SKM-1 treated with dmso at 0.1 percent for 144 hours (cell line): ENCODE measurements at regions not wholly inside any gene's neighbourhood (a gene's known extent, or its start where the extent isn't known, plus 50 kb on each side); places are given as distances from the start of the nearest gene placed in this dataset.

Experiments
- DNase-seq: peaks from one replicate; lab custom pipeline; 2025; ENCODE audit not compliant: unreplicated experiment; lab: John Stamatoyannopoulos, UW

GRCh38 chr21:27139526-27139925 lies 172.6 kb upstream of the ADAMTS5 start:
- no peak for DNase-seq

GRCh38 chr21:27134516-27134915 lies 167.6 kb upstream of the ADAMTS5 start:
- no peak for DNase-seq

GRCh38 chr21:27132266-27132665 lies 165.4 kb upstream of the ADAMTS5 start:
- DNase-seq, result no peak

- no peak for DNase-seq
Observed at GRCh38 chr21:27130154-27130553, 163.3 kb upstream of the ADAMTS5 start.

DNA sequence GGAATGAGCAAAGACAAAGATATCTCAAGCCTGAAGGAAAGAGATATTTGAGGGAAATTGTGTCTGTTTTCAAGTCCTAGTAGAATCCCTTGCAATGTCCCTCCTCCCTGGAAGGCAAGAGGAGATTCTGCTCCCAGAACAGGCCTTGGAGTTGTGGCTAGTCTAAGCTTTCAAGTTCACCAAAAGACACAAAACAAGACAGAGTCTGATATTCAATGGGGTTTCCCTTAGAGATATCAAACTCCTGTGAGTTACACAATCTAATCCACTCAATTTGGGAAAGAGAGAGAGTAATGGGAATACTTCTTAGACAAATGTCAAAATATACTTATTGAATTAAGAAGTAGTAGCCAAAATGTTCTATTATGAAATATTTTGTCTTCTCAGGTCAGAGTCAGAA lies 162.8 kb upstream of the ADAMTS5 start:
- no peak for DNase-seq

- DNase-seq, result no peak
Observed at GRCh38 chr21:27129215-27129614, 162.3 kb upstream of the ADAMTS5 start.

- DNase-seq, result no peak
Observed at GRCh38 chr21:27126140-27126539, 159.3 kb upstream of the ADAMTS5 start.

GRCh38 chr21:27122686-27123085 lies 155.8 kb upstream of the ADAMTS5 start:
- DNase-seq, result no peak

GRCh38 chr21:27114111-27114510 lies 147.2 kb upstream of the ADAMTS5 start:
- no peak for DNase-seq

GRCh38 chr21:27112186-27112585 lies 145.3 kb upstream of the ADAMTS5 start:
- DNase-seq, result no peak

DNA sequence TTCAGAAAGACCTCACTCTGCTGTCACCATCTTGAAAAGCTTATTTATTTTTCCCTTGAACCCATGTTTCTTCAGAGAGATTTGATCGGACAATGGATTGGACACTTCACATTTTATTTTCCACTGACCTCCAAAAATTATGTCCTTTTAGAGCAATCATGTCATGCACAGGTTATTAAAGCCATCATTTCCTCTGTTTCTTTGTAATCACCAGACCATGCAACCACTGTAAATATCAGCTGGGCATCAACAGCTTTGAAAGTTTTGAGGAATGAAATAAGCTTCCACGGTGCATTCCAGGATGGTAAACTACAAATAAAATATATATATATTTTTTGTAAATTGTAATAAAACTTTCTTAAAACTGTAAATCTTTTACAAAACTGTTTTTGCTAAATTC lies 144.1 kb upstream of the ADAMTS5 start:
- DNase-seq, result no peak

GRCh38 chr21:27108701-27109100 lies 141.8 kb upstream of the ADAMTS5 start:
- no peak for DNase-seq

DNA sequence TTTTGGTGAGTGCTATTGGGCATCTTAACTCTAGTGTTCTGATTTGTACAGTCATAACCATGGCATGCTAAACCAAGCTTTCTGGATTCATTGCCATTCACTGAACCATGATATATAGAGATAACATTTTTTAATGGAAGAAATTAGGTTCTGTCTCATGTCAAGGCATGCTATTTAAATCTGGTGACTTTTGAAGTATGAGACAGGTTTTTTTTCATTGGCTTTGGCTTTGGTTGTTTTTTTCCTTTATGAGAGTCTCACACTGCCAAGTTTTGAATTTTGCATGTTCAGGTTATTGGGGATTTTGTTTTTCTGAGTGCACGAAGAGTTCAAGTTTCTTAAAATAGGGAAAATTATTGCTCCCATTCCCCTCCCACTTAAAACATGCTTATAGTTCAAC lies 141.3 kb upstream of the ADAMTS5 start:
- DNase-seq, result no peak

GRCh38 chr21:27104846-27105431 lies 138.1 kb upstream of the ADAMTS5 start:
- no peak for DNase-seq

- DNase-seq, result no peak
Observed at GRCh38 chr21:27103768-27104167, 136.9 kb upstream of the ADAMTS5 start.

DNA sequence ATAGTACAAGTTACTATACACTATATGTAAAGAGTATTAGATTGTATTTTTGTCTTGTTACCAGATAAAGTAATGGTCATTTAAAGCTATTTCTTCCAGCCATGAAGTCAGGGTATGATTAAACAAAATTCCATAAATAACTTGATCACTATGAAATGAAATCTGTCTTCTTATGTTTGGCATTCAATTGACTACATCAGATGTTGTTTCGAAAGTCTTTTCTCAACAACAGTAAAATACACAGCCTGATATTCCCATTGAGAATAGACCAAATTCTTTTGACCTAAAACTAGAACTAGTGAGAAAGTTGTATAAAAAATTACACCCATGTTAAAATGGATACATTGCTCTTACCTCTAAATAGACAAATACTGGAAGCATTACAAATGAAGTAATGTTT lies 134.6 kb upstream of the ADAMTS5 start:
- DNase-seq, result no peak

GRCh38 chr21:27094184-27094948 lies 127.5 kb upstream of the ADAMTS5 start:
- no peak for DNase-seq

DNA sequence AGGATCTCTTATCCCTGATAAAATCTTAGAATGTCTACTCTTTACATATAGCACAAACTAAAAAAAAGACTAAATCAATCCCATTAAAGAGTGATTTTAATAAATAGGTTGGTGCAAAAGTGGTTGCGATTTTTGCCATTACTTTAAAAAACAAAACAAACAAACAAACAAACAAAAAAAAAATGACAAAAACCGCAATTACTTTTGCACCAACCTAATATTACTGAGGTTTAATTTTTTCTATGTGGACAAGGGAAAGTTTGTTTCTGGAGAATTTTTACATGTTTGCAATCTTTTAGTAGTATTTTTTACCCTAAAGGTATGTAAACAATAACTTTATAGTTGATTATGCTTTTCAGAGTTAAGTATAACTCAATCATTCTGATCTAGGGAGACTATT lies 119.7 kb upstream of the ADAMTS5 start:
- DNase-seq, result no peak

- no peak for DNase-seq
Observed at GRCh38 chr21:27086186-27086585, 119.3 kb upstream of the ADAMTS5 start.

DNA sequence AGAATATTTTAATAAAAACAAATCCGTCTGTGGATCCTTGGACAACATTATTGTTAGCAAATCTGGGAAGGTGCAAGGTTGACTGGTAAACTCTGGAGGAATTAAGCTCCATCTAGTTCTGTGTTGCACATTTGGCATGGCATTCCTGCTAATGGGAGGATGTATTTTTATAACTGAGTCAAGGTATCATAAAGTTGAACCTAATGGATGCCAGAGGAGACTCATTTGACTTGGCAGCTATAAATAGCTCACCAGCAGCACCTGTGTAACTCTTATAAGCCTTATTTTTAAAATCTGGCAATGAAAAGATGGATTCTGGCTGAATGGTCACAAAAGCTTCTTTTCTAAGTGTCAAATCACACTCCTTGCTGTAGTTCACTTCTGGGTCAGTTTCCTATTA lies 118.5 kb upstream of the ADAMTS5 start:
- DNase-seq, result no peak

DNA sequence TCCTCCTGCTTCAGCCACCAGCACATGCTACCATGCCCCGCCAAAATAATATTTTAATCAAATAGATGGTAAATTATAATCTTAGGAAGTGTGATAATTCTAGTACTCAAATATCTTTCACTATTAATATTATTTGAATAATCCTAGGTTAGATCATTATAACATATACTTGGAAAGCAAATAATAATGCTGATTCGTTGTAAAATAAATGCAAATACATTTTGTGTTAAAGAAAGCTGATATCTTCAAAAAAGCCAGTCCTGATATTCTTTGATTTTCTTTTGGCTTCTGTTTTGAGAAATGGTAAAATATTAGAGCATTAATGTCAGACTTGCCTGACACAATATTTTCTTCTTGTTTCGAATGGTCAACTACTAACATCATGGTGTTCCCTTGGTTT lies 116.3 kb upstream of the ADAMTS5 start:
- no peak for DNase-seq

- no peak for DNase-seq
Observed at GRCh38 chr21:27082431-27083010, 115.6 kb upstream of the ADAMTS5 start.
